SU-DHL-6 (cell line): ENCODE measurements at regions not wholly inside any gene's neighbourhood (a gene's known extent, or its start where the extent isn't known, plus 50 kb on each side); places are given as distances from the start of the nearest gene placed in this dataset.

Experiments used
- H2AFZ ChIP-seq: fragments of 200-600 bp; sonication (generic); 2 replicates; pipeline ENCODE4 v1.6.1; 2014; ENCODE audit warnings: low read depth, mild to moderate bottlenecking, moderate library complexity, mixed read lengths, antibody characterized with exemption, low read length; ENCODE audit not compliant: severe bottlenecking
- H3F3A ChIP-seq: fragments of 200-600 bp; shearing (Covaris generic); 2 replicates; pipeline ENCODE4 v1.6.0; 2016; ENCODE audit warnings: antibody characterized with exemption, mild to moderate bottlenecking; ENCODE audit not compliant: insufficient read depth
- H3K27ac ChIP-seq: fragments of 200-600 bp; sonication (generic); 2 replicates; pipeline ENCODE4 v1.5.1; 2016; ENCODE audit warnings: low read depth, mild to moderate bottlenecking, low read length, moderate library complexity, mixed read lengths
- H3K27me3 ChIP-seq: fragments of 200-600 bp; sonication (generic), shearing (Covaris generic); 2 replicates; pipeline ENCODE4 v1.6.0; 2014; ENCODE audit warnings: mild to moderate bottlenecking, low read length
- H3K36me3 ChIP-seq: fragments of 200-600 bp; sonication (generic); 2 replicates; pipeline ENCODE4 v1.6.1; 2014; ENCODE audit warnings: mild to moderate bottlenecking, low read length, mixed read lengths
- H3K4me2 ChIP-seq: fragments of 300-600, 200-600 bp; shearing (Covaris generic), sonication (generic); 2 replicates; pipeline ENCODE4 v1.6.0; 2014; ENCODE audit warnings: low read length, low read depth, mild to moderate bottlenecking; ENCODE audit not compliant: poor library complexity, severe bottlenecking
- H3K4me3 ChIP-seq: fragments of 200-600 bp; sonication (generic); 2 replicates; pipeline ENCODE4 v1.5.1; 2014; ENCODE audit warnings: antibody characterized with exemption, low read length, mild to moderate bottlenecking, mixed read lengths; ENCODE audit not compliant: insufficient read depth, poor library complexity, severe bottlenecking
- H3K79me2 ChIP-seq: fragments of 200-600 bp; sonication (generic); 2 replicates; pipeline ENCODE4 v1.6.1; 2014; ENCODE audit warnings: mild to moderate bottlenecking, low read length, moderate library complexity; ENCODE audit not compliant: insufficient read depth
- H3K9ac ChIP-seq: fragments of 200-600 bp; sonication (generic); 2 replicates; pipeline ENCODE4 v1.7.0; 2014; ENCODE audit warnings: mild to moderate bottlenecking, low read length
- H3K9me2 ChIP-seq: fragments of 200-600 bp; sonication (generic); replicated peaks from 2 replicates; pipeline ENCODE4 v1.6.1; 2014; ENCODE audit warnings: low read length; ENCODE audit not compliant: insufficient read depth
- H3K9me3 ChIP-seq: fragments of 200-600 bp; sonication (generic); 2 replicates; pipeline ENCODE4 v1.6.1; 2014; ENCODE audit warnings: low read length, mixed read lengths; ENCODE audit not compliant: insufficient read depth
- H4K20me1 ChIP-seq: fragments of 200-600 bp; sonication (generic); 2 replicates; pipeline ENCODE4 v1.6.1; 2014; ENCODE audit warnings: low read depth, mild to moderate bottlenecking, antibody characterized with exemption, low read length, moderate library complexity, mixed read lengths
- EZH2phosphoT487 ChIP-seq: fragments of 200-600 bp; sonication (generic), shearing (Covaris generic); conservative IDR thresholded peaks from 2 replicates; pipeline ENCODE4 v1.6.1; 2018; ENCODE audit warnings: mild to moderate bottlenecking, antibody characterized with exemption, low read length, moderate library complexity, mixed read lengths
- TF ChIP-seq, protein P1 (sequence below): fragments of 200-600 bp; sonication (generic); IDR thresholded peaks from one replicate; pipeline ENCODE4 v1.5.1; 2017; ENCODE audit warnings: antibody characterized with exemption, mild to moderate bottlenecking, low read length, moderate library complexity; ENCODE audit not compliant: insufficient read depth, poor library complexity, severe bottlenecking

DNA sequence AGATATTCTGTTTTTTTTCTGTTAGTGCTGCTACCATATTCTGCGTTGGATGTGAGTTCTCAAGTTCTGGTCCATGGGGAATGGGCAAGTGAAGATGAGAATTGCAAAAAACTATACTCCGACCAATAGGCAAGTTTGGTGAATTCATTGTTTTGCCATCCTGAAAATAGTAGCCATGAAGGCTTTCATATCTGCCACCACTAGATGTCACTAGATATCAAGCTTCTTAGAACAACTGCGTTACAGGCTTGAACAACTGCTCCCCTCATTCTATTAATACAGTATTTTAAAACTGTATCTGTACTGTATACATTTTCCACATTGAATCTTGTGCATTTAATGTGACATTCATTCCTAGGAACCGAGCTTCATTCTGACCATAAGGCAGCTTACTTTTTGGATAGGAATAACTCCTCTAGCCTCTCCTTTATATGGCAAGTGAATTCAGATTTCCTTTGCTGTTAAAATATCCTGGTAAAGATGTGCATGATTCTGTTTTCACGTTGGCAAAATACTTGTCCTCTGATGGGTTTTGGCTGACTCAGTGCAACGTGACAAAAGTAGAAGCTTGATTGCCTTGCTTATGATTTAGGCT, 163.6 kb downstream of the SREK1 start:
- Histone ChIP-seq H3K9ac (no peak overlapping the region), H3F3A (peaks cover 6% of the 10 kb centered on the region; the same call in 1 of the 2 replicates), H4K20me1 (no peaks in the 10 kb centered on the region), H3K9me2 (no peaks in the 10 kb centered on the region), H2AFZ (peak overlapping the region; percentile 3), H3K4me3 (no peak overlapping the region), H3K27ac (no peak overlapping the region), H3K9me3 (no peaks in the 10 kb centered on the region), H3K36me3 (no peaks in the 10 kb centered on the region), H3K27me3 (no peaks in the 10 kb centered on the region), H3K4me2 (no peak overlapping the region), H3K79me2 (no peaks in the 10 kb centered on the region)
- TF ChIP-seq, protein P1, sequence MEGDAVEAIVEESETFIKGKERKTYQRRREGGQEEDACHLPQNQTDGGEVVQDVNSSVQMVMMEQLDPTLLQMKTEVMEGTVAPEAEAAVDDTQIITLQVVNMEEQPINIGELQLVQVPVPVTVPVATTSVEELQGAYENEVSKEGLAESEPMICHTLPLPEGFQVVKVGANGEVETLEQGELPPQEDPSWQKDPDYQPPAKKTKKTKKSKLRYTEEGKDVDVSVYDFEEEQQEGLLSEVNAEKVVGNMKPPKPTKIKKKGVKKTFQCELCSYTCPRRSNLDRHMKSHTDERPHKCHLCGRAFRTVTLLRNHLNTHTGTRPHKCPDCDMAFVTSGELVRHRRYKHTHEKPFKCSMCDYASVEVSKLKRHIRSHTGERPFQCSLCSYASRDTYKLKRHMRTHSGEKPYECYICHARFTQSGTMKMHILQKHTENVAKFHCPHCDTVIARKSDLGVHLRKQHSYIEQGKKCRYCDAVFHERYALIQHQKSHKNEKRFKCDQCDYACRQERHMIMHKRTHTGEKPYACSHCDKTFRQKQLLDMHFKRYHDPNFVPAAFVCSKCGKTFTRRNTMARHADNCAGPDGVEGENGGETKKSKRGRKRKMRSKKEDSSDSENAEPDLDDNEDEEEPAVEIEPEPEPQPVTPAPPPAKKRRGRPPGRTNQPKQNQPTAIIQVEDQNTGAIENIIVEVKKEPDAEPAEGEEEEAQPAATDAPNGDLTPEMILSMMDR, result peak; percentile 66
- TF ChIP-seq EZH2phosphoT487, result no peak

DNA sequence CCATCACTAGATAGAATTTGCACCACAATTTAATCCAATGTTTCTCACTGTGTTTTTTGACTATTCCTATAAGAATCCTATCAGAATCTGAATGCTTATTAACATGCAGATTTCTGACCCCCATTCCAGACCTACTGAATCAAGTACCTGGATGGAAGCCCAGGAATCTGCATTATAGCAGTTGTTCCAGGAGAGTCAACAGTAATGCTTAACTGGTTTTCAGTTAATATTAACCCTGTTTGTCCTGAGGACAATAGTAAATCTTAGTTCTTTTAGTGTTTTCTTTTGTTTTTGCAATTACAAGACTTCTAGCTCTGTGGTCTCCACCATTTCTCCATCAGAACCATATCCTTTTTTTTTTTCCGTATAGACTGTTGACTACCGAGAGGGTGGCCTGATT, 168.2 kb downstream of the SREK1 start:
- Histone ChIP-seq H3K36me3 (no peaks in the 10 kb centered on the region), H2AFZ (no peak overlapping the region), H3K9me2 (no peaks in the 10 kb centered on the region), H3K4me3 (no peak overlapping the region), H3K9ac (no peak overlapping the region), H3F3A (no peaks in the 10 kb centered on the region), H3K9me3 (no peaks in the 10 kb centered on the region), H3K27ac (no peak overlapping the region), H3K27me3 (no peaks in the 10 kb centered on the region), H4K20me1 (no peaks in the 10 kb centered on the region), H3K4me2 (no peak overlapping the region), H3K79me2 (no peaks in the 10 kb centered on the region)
- TF ChIP-seq, protein P1, result no peak
- TF ChIP-seq EZH2phosphoT487, result no peak

DNA sequence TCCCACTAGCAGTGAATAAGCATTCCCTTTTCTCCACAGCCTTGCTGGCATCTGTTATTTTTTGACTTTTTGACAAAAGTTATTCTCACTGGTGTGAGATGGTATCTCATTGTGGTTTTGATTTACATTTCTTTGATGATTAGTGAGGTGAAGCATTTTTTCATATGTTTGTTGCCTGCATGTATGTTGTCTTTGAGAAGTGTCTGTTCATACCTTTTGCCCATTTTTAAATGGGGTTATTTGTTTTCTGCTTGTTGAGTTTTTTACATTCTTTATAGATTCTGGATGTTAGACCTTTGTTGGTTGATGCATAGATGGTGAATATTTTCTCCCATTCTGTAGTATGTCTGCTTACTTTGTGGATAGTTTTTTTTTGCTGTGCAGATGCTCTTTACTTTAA, 171.7 kb downstream of the SREK1 start:
- no peaks in the 10 kb centered on the region for H4K20me1 ChIP-seq
- no peaks in the 10 kb centered on the region for H3F3A ChIP-seq
- no peak overlapping the region for H3K9ac ChIP-seq
- H3K36me3 ChIP-seq, result no peaks in the 10 kb centered on the region
- no peaks in the 10 kb centered on the region for H3K9me2 ChIP-seq
- H3K9me3 ChIP-seq, result no peaks in the 10 kb centered on the region
- H3K27me3 ChIP-seq, result no peaks in the 10 kb centered on the region
- no peak overlapping the region for H3K27ac ChIP-seq
- TF ChIP-seq, protein P1, result no peak
- TF ChIP-seq EZH2phosphoT487, result no peak
- no peak overlapping the region for H3K4me2 ChIP-seq
- no peaks in the 10 kb centered on the region for H3K79me2 ChIP-seq
- no peak overlapping the region for H3K4me3 ChIP-seq
- H2AFZ ChIP-seq, result no peak overlapping the region
